H1 (cell line): ENCODE measurements at regions not wholly inside any gene's neighbourhood (a gene's known extent, or its start where the extent isn't known, plus 50 kb on each side); places are given as distances from the start of the nearest gene placed in this dataset.

Experiments
- CTCF ChIA-PET: fragments of 300-600 bp; sonication (Branson Sonifier 250); formaldehyde crosslinking; loops from one replicate; lab custom pipeline; 2021; ENCODE audit not compliant: partially characterized antibody; lab: Charles Lee
- POLR2A ChIA-PET: fragments of 300-600 bp; sonication (Branson Sonifier 250); formaldehyde crosslinking; loops from one replicate; lab custom pipeline; 2021; ENCODE audit warnings: inconsistent platforms; ENCODE audit not compliant: partially characterized antibody; lab: Charles Lee
- DNase-seq, 2 experiments: peaks; one replicate each; pipeline versions ENCODE4 v3.0.0 to v3.0.0-alpha.2; 2010 to 2022; ENCODE audit warnings: low spot score in 2 of 2, low read depth in 1 of 2, mixed read lengths in 1 of 2
- FAIRE-seq: peaks from 2 replicates; lab custom pipeline; 2011; peaks lifted over from hg19 to GRCh38; lab: Jason Lieb, UNC
- H2AFZ ChIP-seq: 2 replicates; pipeline ENCODE4 v1.8.1; 2012; ENCODE audit warnings: low read length, inconsistent platforms
- H2AK5ac ChIP-seq: 2 replicates; pipeline ENCODE4 v1.6.1; 2013; ENCODE audit warnings: low read depth, low read length
- H2BK120ac ChIP-seq: replicated peaks from 2 replicates; pipeline ENCODE3; 2013; ENCODE audit warnings: low read depth, low read length, inconsistent platforms
- H2BK12ac ChIP-seq: 2 replicates; pipeline ENCODE4 v1.6.1; 2013; ENCODE audit warnings: low read depth, low read length
- H2BK15ac ChIP-seq: 2 replicates; pipeline ENCODE4 v1.6.1; 2013; ENCODE audit warnings: low read length
- H2BK20ac ChIP-seq: 2 replicates; pipeline ENCODE4 v1.6.1; 2013; ENCODE audit warnings: low read length
- H2BK5ac ChIP-seq: 2 replicates; pipeline ENCODE4 v1.6.1; 2013; ENCODE audit warnings: low read depth, low read length
- H3K14ac ChIP-seq: 2 replicates; pipeline ENCODE4 v1.6.1; 2013; ENCODE audit warnings: inconsistent platforms; ENCODE audit not compliant: insufficient read length
- H3K18ac ChIP-seq: 2 replicates; pipeline ENCODE4 v1.6.1; 2013; ENCODE audit warnings: low read length; ENCODE audit errors: extremely low read depth
- H3K23ac ChIP-seq: 2 replicates; pipeline ENCODE4 v1.6.1; 2013; ENCODE audit warnings: inconsistent platforms; ENCODE audit not compliant: insufficient read length
- H3K23me2 ChIP-seq: 2 replicates; pipeline ENCODE4 v1.6.1; 2013; ENCODE audit warnings: low read depth, low read length
- H3K27ac ChIP-seq: 2 replicates; pipeline ENCODE4 v1.6.1; 2011; ENCODE audit warnings: low read depth, low read length, inconsistent platforms
- H3K27me3 ChIP-seq, 4 experiments: replicated peaks in 1 of 4; 1 replicate in 1 of 4; 2 replicates in 3 of 4; pipeline versions ENCODE4 v1.6.1 to v1.8.1; 2011 to 2013; ENCODE audit warnings: low read length in 3 of 4, mild to moderate bottlenecking in 3 of 4, inconsistent platforms in 2 of 4, mixed read lengths in 2 of 4, moderate library complexity in 1 of 4; ENCODE audit not compliant: control insufficient read depth in 3 of 4, insufficient read depth in 3 of 4; ENCODE audit errors: extremely low read depth in 1 of 4
- H3K36me3 ChIP-seq, 4 experiments: 2 replicates each; pipeline versions ENCODE4 v1.6.1 to v1.8.1; 2011 to 2013; ENCODE audit warnings: mild to moderate bottlenecking in 4 of 4, low read length in 3 of 4, moderate library complexity in 2 of 4, control low read depth in 1 of 4, inconsistent platforms in 1 of 4; ENCODE audit not compliant: insufficient read depth in 4 of 4, control insufficient read depth in 2 of 4
- H3K4ac ChIP-seq: replicated peaks from 2 replicates; pipeline ENCODE3; 2013; ENCODE audit warnings: low read length, low read depth, mixed read lengths, inconsistent platforms; ENCODE audit not compliant: insufficient read length
- H3K4me1 ChIP-seq, 4 experiments: replicated peaks in 1 of 4; 1 replicate in 1 of 4; 2 replicates in 3 of 4; pipeline versions ENCODE4 v1.6.1 to v1.8.1; 2011 to 2013; ENCODE audit warnings: low read length in 3 of 4, inconsistent platforms in 2 of 4, mixed read lengths in 1 of 4; ENCODE audit not compliant: insufficient read depth in 4 of 4, control insufficient read depth in 3 of 4
- H3K4me2 ChIP-seq, 2 experiments: 2 replicates each; pipeline versions ENCODE4 v1.6.1 to v1.8.1; 2011 to 2013; ENCODE audit warnings: low read depth in 2 of 2, low read length in 2 of 2, control low read depth in 1 of 2, inconsistent platforms in 1 of 2, mild to moderate bottlenecking in 1 of 2; ENCODE audit not compliant: insufficient read depth in 1 of 2
- H3K4me3 ChIP-seq, 4 experiments: fragments of 200-600, 300-600 bp in 1 of 4; sonication (generic), shearing (Covaris generic), sonication (Bioruptor Twin) in 1 of 4; 2 replicates each; pipeline versions ENCODE4 v1.5.1 to v1.8.1; 2011 to 2016; ENCODE audit warnings: low read length in 4 of 4, low read depth in 3 of 4, control low read depth in 2 of 4, inconsistent platforms in 2 of 4, mild to moderate bottlenecking in 2 of 4, mixed read lengths in 1 of 4, moderate library complexity in 1 of 4; ENCODE audit not compliant: insufficient read depth in 2 of 4; ENCODE audit errors: extremely low read depth in 1 of 4
- H3K56ac ChIP-seq: replicated peaks from 2 replicates; pipeline ENCODE3; 2013; ENCODE audit warnings: low read depth, mild to moderate bottlenecking, mixed read lengths, low read length, inconsistent platforms; ENCODE audit not compliant: insufficient read length
- H3K79me1 ChIP-seq: 2 replicates; pipeline ENCODE4 v1.6.1; 2013; ENCODE audit warnings: low read depth, low read length, control low read depth
- H3K79me2 ChIP-seq, 2 experiments: 2 replicates each; pipeline versions ENCODE4 v1.6.1 to v1.8.1; 2012 to 2013; ENCODE audit warnings: low read length in 2 of 2, mild to moderate bottlenecking in 2 of 2, inconsistent platforms in 1 of 2; ENCODE audit not compliant: insufficient read depth in 2 of 2, control insufficient read depth in 1 of 2
- H3K9ac ChIP-seq, 4 experiments: replicated peaks in 1 of 4; 1 replicate in 1 of 4; 2 replicates in 3 of 4; pipeline versions ENCODE4 v1.6.1 to v1.8.1; 2011 to 2013; ENCODE audit warnings: low read depth in 3 of 4, low read length in 3 of 4, control low read depth in 2 of 4, mild to moderate bottlenecking in 2 of 4, moderate library complexity in 2 of 4, inconsistent platforms in 1 of 4; ENCODE audit errors: extremely low read depth in 1 of 4
- H3K9me3 ChIP-seq, 2 experiments: 2 replicates each; pipeline versions ENCODE4 v1.6.1 to v1.8.1; 2012 to 2013; ENCODE audit warnings: mild to moderate bottlenecking in 2 of 2, moderate library complexity in 2 of 2, control low read depth in 1 of 2, inconsistent platforms in 1 of 2, low read depth in 1 of 2, low read length in 1 of 2, mixed read lengths in 1 of 2; ENCODE audit not compliant: insufficient read depth in 2 of 2
- H4K20me1 ChIP-seq, 2 experiments: replicated peaks in 1 of 2; 2 replicates each; pipeline versions ENCODE3 to v1.8.1; 2011 to 2013; ENCODE audit warnings: inconsistent platforms in 2 of 2, low read length in 2 of 2, mild to moderate bottlenecking in 1 of 2; ENCODE audit not compliant: insufficient read depth in 2 of 2, control insufficient read depth in 1 of 2
- H4K5ac ChIP-seq: 2 replicates; pipeline ENCODE4 v1.6.1; 2013; ENCODE audit warnings: low read length, low read depth, mixed read lengths, inconsistent platforms; ENCODE audit not compliant: insufficient read length
- H4K8ac ChIP-seq: 2 replicates; pipeline ENCODE4 v1.8.0; 2013; ENCODE audit warnings: mild to moderate bottlenecking, moderate library complexity, low read length, inconsistent platforms; ENCODE audit not compliant: insufficient read depth; ENCODE audit errors: extremely low read depth
- H4K91ac ChIP-seq: replicated peaks from 2 replicates; pipeline ENCODE3; 2013; ENCODE audit warnings: low read length, mixed read lengths, inconsistent platforms; ENCODE audit not compliant: insufficient read length
- ASH2L ChIP-seq: fragments of 200-600, 300-600 bp; sonication (generic); IDR thresholded peaks from one replicate; pipeline ENCODE4 v1.7.1; 2017; ENCODE audit warnings: low read length
- CBX5 ChIP-seq: fragments of 300-800, 300-1000 bp; sonication (generic); IDR thresholded peaks from 2 replicates; pipeline ENCODE4 v1.7.1; 2016; ENCODE audit warnings: antibody characterized with exemption, low read length, low read depth
- CBX8 ChIP-seq: fragments of 300-800, 300-1000 bp; sonication (generic); IDR thresholded peaks from 2 replicates; pipeline ENCODE4 v1.7.1; 2016; ENCODE audit warnings: low read depth, low read length, borderline replicate concordance
- FOSL1 ChIP-seq: IDR thresholded peaks from 2 replicates; pipeline ENCODE4 v1.6.1; 2011; ENCODE audit warnings: mild to moderate bottlenecking, low read depth, low read length, moderate library complexity; ENCODE audit not compliant: insufficient read depth
- GABPA ChIP-seq: IDR thresholded peaks from 2 replicates; pipeline ENCODE4 v1.6.1; 2011; ENCODE audit warnings: mild to moderate bottlenecking, low read length, moderate library complexity, borderline replicate concordance; ENCODE audit not compliant: insufficient read depth
- RBBP5 ChIP-seq: IDR thresholded peaks from 2 replicates; pipeline ENCODE4 v1.7.1; 2012; ENCODE audit warnings: low read depth, mild to moderate bottlenecking, inconsistent platforms, low read length, moderate library complexity, borderline replicate concordance
- SIRT6 ChIP-seq: IDR thresholded peaks from one replicate; pipeline ENCODE4 v1.7.1; 2012; ENCODE audit warnings: low read length, inconsistent platforms
- TAF7 ChIP-seq: optimal IDR thresholded peaks from 2 replicates; pipeline ENCODE3; 2011; ENCODE audit warnings: low read depth, mild to moderate bottlenecking, inconsistent platforms, low read length, moderate library complexity, borderline replicate concordance
- TBP ChIP-seq: IDR thresholded peaks from 2 replicates; pipeline ENCODE4 v1.6.1; 2011; ENCODE audit warnings: low read depth, low read length, improper control_type of control experiment
- WGBS, 2 experiments: shearing (Covaris generic) in 1 of 2; methylation state at CpG; one replicate each; pipeline versions ENCODE4 v1.1.6 to v1.1.7; 2013 to 2015; ENCODE audit warnings: low lambda C conversion rate in 2 of 2, mixed read lengths in 2 of 2, inconsistent platforms in 1 of 2, low coverage in 1 of 2, missing lambda C conversion rate in 1 of 2; ENCODE audit not compliant: insufficient replicate concordance in 2 of 2, insufficient coverage in 1 of 2, insufficient read length in 1 of 2; ENCODE audit errors: extremely low coverage in 1 of 2, missing lambda C conversion rate in 1 of 2; 5-methylcytosine and 5-hydroxymethylcytosine counted together
- TF ChIP-seq, protein P1 (sequence below): IDR thresholded peaks from 2 replicates; pipeline ENCODE4 v1.6.1; 2012; ENCODE audit warnings: inconsistent platforms

DNA sequence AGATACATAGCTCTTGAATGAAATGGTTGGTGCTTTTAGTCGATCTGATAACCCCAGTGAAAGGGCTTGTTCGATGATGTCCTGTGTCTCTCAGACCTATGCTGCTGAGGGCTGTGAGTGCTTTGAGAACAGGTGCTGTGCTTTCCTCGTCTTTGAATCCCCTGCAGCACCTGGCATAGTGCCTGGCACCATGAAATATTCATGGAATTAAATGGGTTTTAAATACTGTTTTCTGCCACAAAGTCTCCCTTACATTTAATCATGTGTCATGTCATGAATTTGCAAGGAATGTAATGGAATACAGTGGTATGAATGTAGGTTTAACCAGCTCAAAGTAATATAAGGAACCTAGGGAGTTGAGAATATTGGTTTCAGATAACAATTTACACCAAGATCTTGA, 220.5 kb upstream of the PRICKLE1 start:
- Histone ChIP-seq H4K20me1 (no peaks in the 10 kb centered on the region), H3K4ac (no peak overlapping the region), H2BK120ac (no peak overlapping the region), H3K4me1 (peaks cover 0 to 3% (median 1%) of the 10 kb centered on the region in 4 experiments; a peak in 3 of 7 replicates), H3K23me2 (no peaks in the 10 kb centered on the region), H2AK5ac (no peak overlapping the region), H3K27ac (no peak overlapping the region), H2BK20ac (no peak overlapping the region), H2BK12ac (no peak overlapping the region), H2BK5ac (no peak overlapping the region), H3K27me3 (no peaks in the 10 kb centered on the region; a peak in 1 of 7 replicates), H2AFZ (no peak overlapping the region), H3K9ac (no peak overlapping the region), H3K56ac (no peak overlapping the region), H3K4me2 (no peak overlapping the region), H4K91ac (no peak overlapping the region), H3K23ac (no peak overlapping the region), H3K18ac (no peak overlapping the region), H2BK15ac (no peak overlapping the region), H4K8ac (no peak overlapping the region), H4K5ac (no peak overlapping the region), H3K79me2 (no peaks in the 10 kb centered on the region), H3K4me3 (no peak overlapping the region), H3K9me3 (no peaks in the 10 kb centered on the region), H3K79me1 (no peaks in the 10 kb centered on the region), H3K14ac (no peak overlapping the region), H3K36me3 (no peaks in the 10 kb centered on the region)
- ChIA-PET CTCF (no interaction called here), POLR2A (no interaction called here)
- DNase-seq (no peak), FAIRE-seq (no peak)
- WGBS, 2 experiments = 95% methylated on average over 3 of the region's 3 CpGs; no CpG with 5 or more reads in 1 of the 2 experiments
- no peak for TF ChIP-seq TBP
- no peak for TF ChIP-seq FOSL1
- no peak for TF ChIP-seq RBBP5
- no peak for TF ChIP-seq CBX5
- TF ChIP-seq, protein P1, sequence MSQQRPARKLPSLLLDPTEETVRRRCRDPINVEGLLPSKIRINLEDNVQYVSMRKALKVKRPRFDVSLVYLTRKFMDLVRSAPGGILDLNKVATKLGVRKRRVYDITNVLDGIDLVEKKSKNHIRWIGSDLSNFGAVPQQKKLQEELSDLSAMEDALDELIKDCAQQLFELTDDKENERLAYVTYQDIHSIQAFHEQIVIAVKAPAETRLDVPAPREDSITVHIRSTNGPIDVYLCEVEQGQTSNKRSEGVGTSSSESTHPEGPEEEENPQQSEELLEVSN = no peak
- TF ChIP-seq SIRT6 = no peak
- no peak for TF ChIP-seq CBX8
- TF ChIP-seq TAF7 = no peak
- no peak for TF ChIP-seq GABPA
- TF ChIP-seq ASH2L = no peak
